GM19351 (cell line): ENCODE measurements at regions not wholly inside any gene's neighbourhood (a gene's known extent, or its start where the extent isn't known, plus 50 kb on each side); places are given as distances from the start of the nearest gene placed in this dataset.

ENCODE experiments used
- ATAC-seq: cut with Tn5 transposase; IDR thresholded peaks from one replicate; pipeline ENCODE4 v1.9.1; 2021; ENCODE audit warnings: mild to moderate bottlenecking, moderate library complexity; ENCODE audit not compliant: unreplicated experiment

DNA sequence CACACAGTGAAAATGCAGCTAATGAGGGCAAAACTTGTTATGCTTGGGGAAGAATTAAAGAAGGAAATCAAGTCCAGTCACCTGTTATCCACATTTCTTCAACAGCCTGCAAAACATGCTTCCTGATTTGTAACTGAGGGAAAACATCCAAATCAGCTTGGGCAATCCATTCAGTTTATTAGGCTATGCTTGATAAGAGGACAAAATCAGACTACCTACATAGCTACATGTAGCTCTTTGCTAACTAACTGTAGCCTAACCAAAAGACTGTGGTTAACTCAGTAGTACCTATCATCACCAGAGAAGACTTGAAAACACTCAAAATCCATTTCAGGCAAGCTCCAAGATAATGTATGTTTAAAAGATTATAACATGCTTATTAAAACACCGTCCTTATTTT, 436.4 kb downstream of the SHQ1 start:
- no peak for ATAC-seq

DNA sequence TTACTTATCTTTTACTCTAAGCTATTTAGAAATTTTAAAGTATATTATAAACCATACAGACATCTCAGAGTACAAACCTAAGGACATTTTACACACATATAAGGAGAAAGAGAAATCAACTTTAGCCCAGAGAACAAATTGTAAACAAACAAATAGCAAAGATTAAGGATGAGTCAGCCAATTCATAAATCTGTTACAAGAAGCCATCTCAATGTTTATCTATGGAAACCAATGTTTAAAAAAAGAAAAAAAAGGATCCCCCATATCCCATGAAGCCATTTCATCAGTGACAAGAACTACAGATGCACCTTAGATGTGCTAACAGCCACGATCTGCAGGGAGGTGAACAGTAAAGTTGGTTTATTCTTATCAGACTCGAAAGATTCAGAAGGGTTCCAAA, 437.1 kb downstream of the SHQ1 start:
- ATAC-seq = no peak

DNA sequence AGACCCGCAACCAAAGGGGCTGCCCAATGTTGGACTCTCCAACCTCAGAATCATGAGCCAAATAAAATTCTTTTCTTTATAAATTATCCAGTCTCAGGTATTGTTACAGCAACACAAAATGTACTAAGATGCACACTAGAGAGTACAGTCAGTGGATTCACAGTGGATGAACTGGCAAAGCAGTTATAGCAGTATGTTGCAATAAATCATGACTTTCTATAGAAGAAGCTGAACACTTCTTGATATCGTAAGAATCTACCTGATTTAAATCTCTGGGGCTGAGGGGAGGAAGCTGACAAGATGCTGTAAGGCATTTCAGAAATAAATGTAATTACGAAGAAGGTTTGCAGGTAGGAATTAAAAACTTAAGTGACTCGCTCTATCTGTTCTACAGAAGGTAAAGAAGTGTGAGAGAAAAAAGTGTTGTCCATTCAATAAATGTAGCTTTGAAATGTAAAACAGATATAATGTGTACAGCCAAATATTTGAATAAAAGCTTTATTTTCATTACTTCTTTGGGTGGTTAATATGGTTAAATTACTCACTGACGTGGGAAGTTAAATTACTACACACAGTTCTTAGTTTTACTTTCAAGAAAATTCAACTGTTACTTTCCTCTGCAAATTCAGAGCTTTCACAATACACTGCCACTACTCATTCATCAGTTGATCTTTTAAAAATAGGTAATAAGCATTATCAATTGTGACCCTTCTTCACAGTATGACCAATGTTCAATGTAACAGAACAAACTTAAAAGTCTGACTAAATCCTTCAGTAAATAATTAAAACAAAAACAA, 439.1 kb downstream of the SHQ1 start:
- ATAC-seq = no peak

DNA sequence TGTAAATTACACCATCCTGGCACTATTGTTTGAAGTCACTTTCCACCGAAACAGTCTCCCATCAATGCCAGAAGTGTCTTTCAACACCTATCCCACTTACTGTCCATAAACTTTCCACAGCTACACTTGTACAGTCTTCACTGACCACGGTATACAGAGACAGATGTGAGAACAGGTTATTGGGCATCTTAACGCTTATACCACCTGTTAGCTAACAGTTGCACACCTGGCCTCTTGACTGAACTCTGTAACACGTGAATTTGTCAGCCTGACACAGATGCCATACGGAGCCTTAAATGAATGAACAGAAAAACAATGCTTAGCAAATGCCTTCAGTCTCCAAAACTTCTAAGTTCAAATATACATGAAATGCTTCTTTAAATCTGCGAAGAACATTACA, 440.5 kb downstream of the SHQ1 start:
- no peak for ATAC-seq

DNA sequence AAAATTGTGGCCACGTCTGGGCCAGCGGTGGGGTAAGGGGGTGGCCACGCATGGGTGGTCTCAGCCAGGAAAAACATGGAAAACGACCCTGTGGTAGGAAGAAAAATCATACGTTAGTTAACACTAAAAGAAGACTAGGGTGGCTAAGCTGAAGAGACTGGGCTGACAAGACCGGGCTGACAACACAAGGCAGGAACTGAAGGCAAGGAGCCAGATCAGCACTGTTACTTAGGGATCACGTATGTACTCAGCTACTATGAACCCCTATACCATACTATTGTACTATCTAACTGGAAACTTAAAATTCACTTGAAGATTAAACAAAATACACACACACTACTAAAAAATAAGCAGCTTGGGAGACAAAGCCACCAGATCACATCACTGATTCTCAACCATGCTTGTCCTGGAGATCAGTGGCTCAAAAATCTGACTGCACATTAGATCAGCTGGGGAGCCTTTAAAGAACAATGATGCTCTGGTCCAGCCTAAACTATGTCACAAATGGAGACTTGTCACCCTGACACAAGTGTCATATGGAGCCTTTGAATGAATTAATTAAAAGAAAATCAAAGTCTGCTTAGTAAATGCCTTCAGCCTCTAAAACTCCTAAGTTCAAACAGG, 442.2 kb downstream of the SHQ1 start:
- ATAC-seq = no peak

DNA sequence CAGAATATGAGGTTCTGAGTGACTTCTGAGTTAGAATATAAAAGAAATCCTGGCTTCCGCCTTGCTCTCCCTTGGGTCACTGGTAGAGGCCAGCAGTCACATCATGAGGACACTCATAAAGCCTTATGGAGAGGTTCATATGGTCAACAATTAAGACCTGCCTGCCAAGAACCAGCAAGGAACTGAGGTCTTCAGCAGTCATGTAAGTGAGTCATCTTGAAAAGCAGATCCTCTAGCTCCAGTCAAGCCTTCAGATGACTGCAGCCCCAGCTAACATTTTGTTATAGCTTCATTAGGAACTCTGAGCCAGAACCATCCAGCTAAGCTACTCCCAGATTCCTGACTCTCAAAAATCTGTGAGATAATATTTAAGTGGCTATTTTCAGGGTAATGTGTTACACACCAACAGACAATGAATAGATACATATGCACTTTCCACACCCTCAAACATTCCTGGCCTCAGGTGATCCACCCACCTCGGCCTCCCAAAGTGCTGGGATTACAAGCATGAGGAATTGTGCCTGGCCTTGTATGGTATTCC, 447.2 kb downstream of the SHQ1 start:
- ATAC-seq = no peak

DNA sequence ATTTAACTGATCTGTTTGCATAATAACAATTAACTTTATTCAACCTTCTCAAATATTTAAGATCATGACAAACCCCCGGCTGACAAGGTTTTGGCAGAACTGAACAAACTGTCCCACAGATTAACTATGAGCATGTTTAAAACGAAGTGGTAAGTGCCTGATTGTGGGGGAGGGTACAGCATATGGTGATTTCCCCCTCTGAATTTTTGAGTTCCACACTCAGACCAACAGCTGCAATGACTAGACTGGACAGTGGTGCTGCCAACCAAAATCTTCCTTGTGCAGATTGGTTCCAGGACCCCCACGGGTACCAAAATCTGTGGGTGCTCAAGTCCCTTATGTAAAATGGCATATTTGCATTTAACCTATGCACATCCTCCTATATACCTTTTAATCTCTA, 449.5 kb downstream of the SHQ1 start:
- ATAC-seq = no peak

DNA sequence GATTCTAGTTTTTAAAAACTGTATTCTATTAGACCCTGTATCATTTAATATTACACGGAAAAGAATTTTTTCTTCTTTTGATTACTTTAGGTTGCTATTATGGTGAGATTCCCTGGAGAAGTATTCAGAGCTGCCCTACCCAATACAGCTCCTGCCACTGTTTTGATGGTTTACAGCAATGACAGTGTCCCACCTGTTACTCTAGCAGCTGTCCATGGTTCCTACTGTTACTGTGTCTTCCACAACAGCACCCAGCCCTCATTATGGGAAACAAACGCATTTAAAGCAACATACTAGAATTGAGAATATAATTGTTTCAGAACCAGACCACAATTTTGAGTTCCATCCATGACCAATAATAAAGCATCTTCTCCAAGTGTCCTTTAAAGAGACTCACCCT, 450.7 kb downstream of the SHQ1 start:
- no peak for ATAC-seq

DNA sequence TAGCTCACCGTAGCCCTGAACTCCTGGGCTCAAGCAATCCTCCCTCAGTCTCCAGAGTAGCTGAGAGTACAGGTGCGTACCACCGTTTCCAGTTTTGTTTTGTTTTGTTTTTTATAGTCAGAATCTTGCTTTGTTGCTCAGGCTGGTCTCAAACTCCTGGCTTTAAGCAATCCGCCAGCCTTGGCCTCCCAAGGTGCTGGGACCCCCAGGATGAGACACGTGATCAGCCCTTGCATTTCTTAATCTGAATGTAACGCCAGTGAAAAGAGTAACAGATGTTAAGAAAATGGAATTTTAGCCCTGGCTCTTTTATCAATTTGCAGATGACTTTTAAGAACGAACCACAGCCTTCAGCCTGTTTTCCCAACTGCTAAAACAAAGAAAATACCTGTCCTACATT, 451.3 kb downstream of the SHQ1 start:
- no peak for ATAC-seq

DNA sequence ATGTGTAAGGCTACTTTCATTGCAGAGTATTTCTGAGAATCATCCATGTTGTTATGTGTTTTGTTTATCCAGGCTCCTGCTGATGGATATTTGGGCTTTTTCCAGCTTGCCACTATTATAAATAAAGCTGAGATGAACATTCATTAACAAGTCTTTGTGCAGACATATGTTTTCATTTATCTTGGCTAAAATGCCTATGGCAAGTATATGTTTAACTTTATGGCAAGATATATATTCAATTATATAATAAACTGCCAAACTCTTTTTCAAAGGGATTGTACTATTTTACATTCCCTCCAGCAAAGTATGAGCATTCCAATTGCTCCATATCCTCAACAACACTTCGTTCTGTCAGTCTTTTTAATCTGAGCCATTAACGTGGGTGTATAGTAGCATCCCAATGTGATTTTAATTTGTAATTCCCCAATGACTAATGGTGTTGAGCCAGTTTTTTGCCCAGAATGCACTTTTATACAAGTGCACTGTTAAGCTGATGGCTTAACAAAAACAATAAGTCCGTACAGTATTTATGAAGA, 452.4 kb downstream of the SHQ1 start:
- no peak for ATAC-seq

DNA sequence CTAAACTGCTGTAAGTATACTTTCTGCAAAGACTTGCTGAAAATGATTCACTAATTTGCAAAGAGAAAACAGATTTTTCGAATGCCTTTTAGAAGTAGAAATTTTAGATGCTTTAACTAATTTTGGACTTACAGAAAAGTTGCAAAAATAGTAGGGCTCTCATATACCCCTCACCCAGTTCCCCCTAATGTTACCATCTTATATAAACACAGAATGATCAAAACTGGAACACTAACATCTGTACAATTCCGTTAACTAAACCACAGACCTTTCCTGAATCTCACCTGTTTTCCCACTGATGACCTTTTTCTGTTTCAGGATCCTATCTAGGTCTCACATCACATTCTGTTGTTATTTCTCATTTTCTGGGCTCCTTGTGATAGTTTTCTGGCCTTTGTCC, 454.8 kb downstream of the SHQ1 start:
- ATAC-seq = no peak

DNA sequence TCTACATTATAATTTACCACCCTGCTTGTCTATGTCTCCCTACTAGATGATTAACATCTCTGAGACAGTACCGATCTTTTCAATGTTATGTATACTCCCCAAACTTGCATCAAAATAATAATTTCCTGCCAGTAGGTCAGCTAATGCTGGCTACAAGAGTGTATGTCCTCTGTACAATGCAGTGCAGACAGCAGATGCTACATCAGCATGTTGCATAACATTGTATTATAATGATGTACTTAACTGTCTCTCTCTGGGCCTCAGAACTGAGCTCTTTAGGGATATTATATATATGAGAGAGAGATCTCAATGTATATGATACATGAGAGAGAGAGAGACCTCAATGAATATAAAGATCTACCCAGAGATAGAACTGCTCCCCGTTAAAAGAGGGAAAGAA, 456.6 kb downstream of the SHQ1 start:
- ATAC-seq = no peak

DNA sequence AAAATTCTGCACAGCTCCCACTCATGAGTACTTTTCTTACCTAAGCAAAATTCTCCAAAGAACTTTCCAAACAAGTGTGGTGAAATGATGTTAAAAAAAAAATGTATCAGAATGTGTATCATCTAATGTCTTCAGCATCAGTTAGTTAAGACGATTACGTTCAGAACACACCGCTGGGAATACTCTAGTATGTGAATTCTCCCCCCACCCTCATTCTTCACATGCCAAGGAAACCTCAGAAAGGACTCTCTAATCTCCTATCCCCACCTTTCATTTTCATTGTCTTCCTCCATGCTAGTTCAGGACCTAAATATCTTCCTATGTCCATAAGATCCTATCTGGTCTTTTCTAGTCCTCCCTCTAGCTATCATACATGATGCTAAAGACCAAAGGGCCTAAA, 457.4 kb downstream of the SHQ1 start:
- no peak for ATAC-seq

DNA sequence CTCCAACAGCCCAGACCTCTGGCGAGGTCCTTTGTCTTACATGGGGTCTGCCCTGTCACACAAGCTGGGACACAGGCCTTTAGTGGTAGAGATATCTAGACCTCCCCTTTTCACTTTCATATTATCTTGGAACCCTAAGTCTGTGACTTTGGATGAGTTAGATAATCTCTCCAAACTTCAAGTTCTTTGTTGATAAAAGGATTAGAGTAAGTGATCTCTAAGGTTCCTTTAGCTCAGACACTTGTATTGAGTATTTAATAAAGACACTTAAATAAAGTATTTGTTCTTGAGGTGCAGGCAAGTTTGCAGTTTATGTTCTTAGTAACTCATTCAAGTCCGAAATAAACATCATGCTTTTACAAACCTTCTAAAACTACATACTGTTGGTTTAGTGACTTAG, 459.6 kb downstream of the SHQ1 start:
- no peak for ATAC-seq

DNA sequence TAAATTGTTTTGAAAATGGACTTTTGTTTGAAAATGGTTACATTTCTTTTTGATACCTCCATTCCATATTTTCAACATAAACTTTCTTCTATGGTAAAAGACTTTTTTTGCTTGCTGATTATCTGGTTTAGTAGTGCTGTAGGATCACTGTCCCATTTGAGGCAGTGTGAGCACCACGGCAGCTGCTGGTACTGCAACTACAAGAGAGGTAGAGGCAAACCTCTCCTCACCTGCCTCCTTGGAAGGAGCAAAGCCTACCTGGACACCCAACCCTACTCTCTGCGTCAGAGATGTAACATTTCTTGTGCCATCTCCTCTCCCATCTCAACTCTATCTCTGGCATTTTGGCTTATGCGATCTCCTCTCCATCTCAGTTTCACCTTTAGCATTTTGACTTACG, 460.1 kb downstream of the SHQ1 start:
- ATAC-seq = no peak

DNA sequence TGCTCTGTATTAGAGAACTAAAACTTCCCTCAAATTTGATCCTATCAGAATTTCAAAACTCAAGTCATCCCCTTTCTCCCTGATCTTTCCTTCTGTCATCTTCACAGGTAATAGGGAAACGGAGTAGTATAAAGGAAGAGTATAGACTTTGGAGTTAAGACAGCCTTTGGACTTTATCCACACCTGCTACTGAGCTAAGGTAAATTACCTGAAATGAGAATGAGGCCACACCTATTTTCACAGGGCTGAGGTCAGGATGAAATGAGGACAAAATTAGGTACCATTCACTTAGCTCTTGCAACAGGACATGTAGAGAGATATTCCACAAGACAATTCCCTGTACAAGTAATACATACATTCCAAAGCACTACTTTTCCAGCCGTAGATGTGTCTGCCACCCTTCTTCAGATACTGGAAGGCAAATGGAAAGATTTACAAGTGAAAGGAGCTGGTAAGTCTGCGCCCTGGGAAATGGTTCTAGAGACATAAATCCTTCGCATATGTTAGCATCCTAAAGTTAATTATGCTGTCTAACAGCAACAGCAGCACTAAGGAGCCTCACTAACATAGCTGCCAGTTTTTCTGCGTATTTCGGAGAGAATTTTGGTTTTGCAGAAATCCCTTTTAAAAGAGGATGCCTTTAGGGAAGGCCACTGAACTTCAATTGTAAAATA, 461.8 kb downstream of the SHQ1 start:
- ATAC-seq = no peak

DNA sequence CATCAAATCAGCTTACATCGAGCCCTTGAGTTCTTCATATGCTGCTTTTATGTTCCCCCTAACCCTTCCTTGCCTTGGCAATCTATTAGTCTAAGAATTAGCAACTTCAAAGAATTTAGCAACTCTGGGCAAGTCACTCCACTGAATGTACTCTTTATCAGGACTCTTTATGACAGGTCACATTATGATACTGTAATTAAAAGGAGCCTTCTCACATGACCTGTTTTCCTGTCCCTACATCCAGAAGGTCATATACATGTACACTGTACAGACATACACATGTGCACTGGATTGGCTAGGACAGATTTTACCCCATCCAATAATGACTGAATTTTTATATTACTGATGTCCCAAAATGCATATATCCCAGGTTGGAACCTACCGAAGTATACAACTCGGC, 463.1 kb downstream of the SHQ1 start:
- no peak for ATAC-seq

DNA sequence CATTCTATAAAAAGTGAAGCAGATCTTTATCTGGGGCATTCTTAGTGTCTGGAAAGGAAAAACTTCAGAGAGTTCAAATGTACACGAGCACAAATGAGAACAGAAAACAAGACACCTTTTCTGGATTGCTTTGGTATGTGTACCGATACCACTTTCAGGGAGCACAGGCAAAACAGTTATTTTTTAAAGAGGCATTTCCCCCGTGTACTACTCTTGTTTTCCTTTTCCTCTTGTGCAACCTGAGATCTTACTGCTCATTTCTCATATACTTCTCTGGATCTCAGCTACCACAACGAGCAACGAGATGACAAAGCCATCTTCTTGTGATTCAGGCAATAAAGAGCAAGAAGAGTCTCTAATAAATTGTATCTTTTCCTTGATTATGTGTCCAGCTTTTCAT, 463.6 kb downstream of the SHQ1 start:
- ATAC-seq = no peak

DNA sequence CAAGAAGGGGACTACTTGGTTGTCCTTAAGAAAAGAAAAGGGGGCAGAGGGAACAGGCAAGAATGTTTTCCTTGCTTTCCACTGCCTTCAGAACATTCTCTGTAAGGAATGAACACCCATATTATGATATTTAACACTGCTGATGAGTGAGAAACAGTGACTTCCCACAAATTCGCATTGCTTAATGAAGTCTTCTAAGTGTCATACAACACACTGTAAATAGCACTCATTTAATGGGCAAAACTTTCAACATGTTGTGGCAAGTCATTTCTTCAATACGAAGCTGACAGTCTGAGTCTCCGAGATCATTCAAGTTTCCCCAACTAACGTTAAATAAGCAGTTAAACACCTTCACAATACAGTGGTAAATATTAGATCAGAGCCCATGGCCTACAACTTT, 464.4 kb downstream of the SHQ1 start:
- no peak for ATAC-seq

DNA sequence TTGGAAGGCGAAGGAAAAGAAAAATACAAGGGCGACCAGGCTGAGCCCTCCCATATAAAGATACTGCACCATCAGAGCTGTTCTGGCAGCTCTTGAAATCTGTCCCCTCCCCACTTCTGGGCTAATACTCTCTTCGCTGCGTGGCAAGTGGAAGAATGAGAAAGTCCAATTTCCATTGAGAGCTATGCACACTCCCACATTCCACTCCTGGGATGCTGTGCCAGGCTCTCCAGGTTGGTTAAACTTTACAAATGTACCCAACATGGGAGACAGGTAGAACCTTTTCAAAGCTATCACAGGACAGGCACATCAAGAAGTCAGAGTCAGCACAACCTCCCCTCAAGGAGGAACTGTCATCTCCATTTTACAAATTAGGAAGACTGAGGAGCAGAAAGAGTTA, 465.0 kb downstream of the SHQ1 start:
- ATAC-seq = no peak

DNA sequence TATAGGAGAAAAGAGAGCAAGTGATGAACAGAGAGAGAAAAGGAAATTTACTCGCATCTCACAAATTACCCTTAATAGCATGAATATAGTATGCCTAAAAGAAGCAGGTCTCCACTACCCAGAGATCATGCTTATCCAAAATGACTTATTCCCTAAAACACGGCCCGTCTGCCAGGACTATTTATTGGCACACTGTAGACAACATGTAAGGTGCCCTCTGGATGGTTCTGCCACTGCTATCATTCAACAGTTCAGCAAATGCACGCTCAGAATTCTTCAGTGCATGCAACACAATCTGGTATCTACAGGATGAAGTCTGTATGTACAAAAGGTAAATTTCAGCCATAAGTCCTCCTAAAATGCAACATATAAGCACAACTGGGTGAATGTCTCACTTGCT, 465.8 kb downstream of the SHQ1 start:
- ATAC-seq = no peak

DNA sequence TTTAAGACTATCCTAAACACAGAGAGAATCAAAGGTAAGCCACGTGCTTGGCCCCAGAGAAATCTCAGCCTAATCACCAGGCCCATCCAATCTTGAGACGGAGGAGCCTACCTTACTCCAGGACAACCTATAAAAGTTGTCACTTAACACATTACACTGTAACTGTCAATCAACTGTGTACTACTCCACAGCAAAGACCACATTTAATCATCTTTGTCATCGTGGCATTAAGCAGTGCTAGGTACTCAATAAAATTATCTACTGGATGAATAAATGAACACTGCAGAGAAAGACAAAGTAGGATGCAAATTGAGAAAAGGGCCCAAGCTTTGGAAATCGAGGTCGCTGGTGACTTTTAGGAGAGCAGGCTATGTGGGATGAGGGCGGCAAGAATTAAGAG, 466.7 kb downstream of the SHQ1 start:
- no peak for ATAC-seq
